GM21786 (cell line): ENCODE measurements at regions not wholly inside any gene's neighbourhood (a gene's known extent, or its start where the extent isn't known, plus 50 kb on each side); places are given as distances from the start of the nearest gene placed in this dataset.

Source experiments
- ATAC-seq: cut with Tn5 transposase; IDR thresholded peaks from one replicate; pipeline ENCODE4 v1.9.1; 2021; ENCODE audit not compliant: unreplicated experiment

- no peak for ATAC-seq
These were observed 1658.0 kb downstream of the STIM2 start for GRCh38 chr4:28518561-28519165.

GRCh38 chr4:28523681-28524190, 1663.1 kb downstream of the STIM2 start:
- ATAC-seq = no peak

- ATAC-seq = no peak
These were observed 1675.5 kb downstream of the STIM2 start for GRCh38 chr4:28536124-28536523.

- no peak for ATAC-seq
These were observed 1685.3 kb downstream of the STIM2 start for GRCh38 chr4:28545986-28546385.

- no peak for ATAC-seq
These were observed 1687.5 kb downstream of the STIM2 start for GRCh38 chr4:28548136-28548535.

GRCh38 chr4:28548594-28548993, 1688.0 kb downstream of the STIM2 start:
- ATAC-seq = no peak

GRCh38 chr4:28555866-28556265, 1695.2 kb downstream of the STIM2 start:
- ATAC-seq = no peak

- ATAC-seq = no peak
These were observed 1697.1 kb downstream of the STIM2 start for GRCh38 chr4:28557755-28558154.

- ATAC-seq = no peak
These were observed 1698.3 kb downstream of the STIM2 start for GRCh38 chr4:28558895-28559294.

- no peak for ATAC-seq
These were observed 1702.3 kb downstream of the STIM2 start for GRCh38 chr4:28562913-28563312.

- ATAC-seq = no peak
These were observed 1704.8 kb downstream of the STIM2 start for GRCh38 chr4:28565396-28565795.

GRCh38 chr4:28600958-28601357, 1740.3 kb downstream of the STIM2 start:
- no peak for ATAC-seq

- no peak for ATAC-seq
These were observed 1761.0 kb downstream of the STIM2 start for GRCh38 chr4:28621591-28621990.

- ATAC-seq = no peak
These were observed 1776.3 kb downstream of the STIM2 start for GRCh38 chr4:28636971-28637370.

- ATAC-seq = no peak
These were observed 1779.1 kb downstream of the STIM2 start for GRCh38 chr4:28639747-28640146.

- no peak for ATAC-seq
These were observed 1794.0 kb downstream of the STIM2 start for GRCh38 chr4:28654618-28655017.

GRCh38 chr4:28665306-28665705, 1804.7 kb downstream of the STIM2 start:
- no peak for ATAC-seq

GRCh38 chr4:28675582-28675981, 1814.9 kb downstream of the STIM2 start:
- no peak for ATAC-seq

- ATAC-seq = no peak
These were observed 1817.2 kb downstream of the STIM2 start for GRCh38 chr4:28677808-28678207.

GRCh38 chr4:28682847-28683246, 1822.2 kb downstream of the STIM2 start:
- no peak for ATAC-seq

- ATAC-seq = peak; percentile 64
These were observed 1826.0 kb downstream of the STIM2 start for GRCh38 chr4:28686618-28687017.

- no peak for ATAC-seq
These were observed 1830.2 kb downstream of the STIM2 start for GRCh38 chr4:28690890-28691289.

GRCh38 chr4:28702571-28702970, 1841.9 kb downstream of the STIM2 start:
- ATAC-seq = no peak
